GM12878 (cell line): ENCODE measurements at regions not wholly inside any gene's neighbourhood (a gene's known extent, or its start where the extent isn't known, plus 50 kb on each side); places are given as distances from the start of the nearest gene placed in this dataset.

Source experiments
- ATAC-seq: fragments of 200-7000 bp; cut with Tn5 transposase; 3 replicates; pipeline ENCODE4 v1.9.1; 2020; ENCODE audit warnings: mild to moderate bottlenecking, moderate library complexity
- BruUV-seq: library from RNA; stranded (reverse); fragments of 400-500 nt; replicated peaks from 2 replicates; lab custom pipeline; 2021; lab: Mats Ljungman, UMichigan
- CTCF ChIA-PET: fragments of 300-600 bp; sonication (Branson Sonifier 250); formaldehyde crosslinking; extraction: SDS; loops from one replicate; lab custom pipeline; 2021; ENCODE audit warnings: inconsistent platforms; lab: Yijun Ruan, JAX
- POLR2A ChIA-PET: fragments of 350-600 bp; formaldehyde crosslinking; extraction: SDS; loops from one replicate; lab custom pipeline; 2021; ENCODE audit warnings: inconsistent platforms; lab: Charles Lee
- RAD21 ChIA-PET: fragments of 300-600 bp; sonication (Branson Sonifier 250); formaldehyde crosslinking; loops from one replicate; lab custom pipeline; 2023; ENCODE audit warnings: antibody characterized with exemption; ENCODE audit not compliant: unreplicated experiment; lab: Charles Lee
- SMC1A ChIA-PET: fragments of 300-600 bp; sonication (Branson Sonifier 250); formaldehyde crosslinking; loops from one replicate; lab custom pipeline; 2023; ENCODE audit not compliant: unreplicated experiment, uncharacterized antibody; lab: Charles Lee
- DNase-seq: peaks from one replicate; pipeline ENCODE4 v3.0.0-alpha.2; 2011; ENCODE audit warnings: low read depth, low spot score
- FAIRE-seq: peaks from 3 replicates; lab custom pipeline; 2011; peaks lifted over from hg19 to GRCh38; lab: Jason Lieb, UNC
- H2AFZ ChIP-seq: 2 replicates; pipeline ENCODE4 v1.6.0; 2011; ENCODE audit warnings: low read depth, low read length, control low read depth; ENCODE audit not compliant: control insufficient read depth
- H3K27ac ChIP-seq: 2 replicates; pipeline ENCODE4 v1.5.1; 2011; ENCODE audit warnings: control low read depth; ENCODE audit not compliant: control insufficient read depth, insufficient read depth
- H3K27me3 ChIP-seq, 2 experiments: replicated peaks in 1 of 2; 2 replicates each; pipeline versions ENCODE4 v1.6.0 to v1.6.1; 2011; ENCODE audit warnings: low read length in 1 of 2; ENCODE audit not compliant: control insufficient read depth in 2 of 2, insufficient read depth in 2 of 2
- H3K36me3 ChIP-seq, 2 experiments: 2 replicates each; pipeline ENCODE4 v1.5.1; 2011; ENCODE audit warnings: low read length in 1 of 2; ENCODE audit not compliant: control insufficient read depth in 2 of 2, insufficient read depth in 2 of 2
- H3K4me1 ChIP-seq: 2 replicates; pipeline ENCODE4 v1.6.1; 2011; ENCODE audit warnings: mild to moderate bottlenecking, low read length, moderate library complexity, mixed read lengths; ENCODE audit not compliant: control insufficient read depth, insufficient read depth
- H3K4me2 ChIP-seq: 2 replicates; pipeline ENCODE4 v1.6.0; 2011; ENCODE audit warnings: control low read depth; ENCODE audit not compliant: control insufficient read depth, insufficient read depth
- H3K4me3 ChIP-seq: fragments of 200-600 bp; sonication (generic); 2 replicates; pipeline ENCODE4 v1.5.1; 2016
- H3K79me2 ChIP-seq: 2 replicates; pipeline ENCODE4 v1.6.0; 2011; ENCODE audit warnings: low read length; ENCODE audit not compliant: control insufficient read depth, insufficient read depth
- H3K9ac ChIP-seq: 2 replicates; pipeline ENCODE4 v1.8.0; 2011; ENCODE audit warnings: low read length, control low read depth, mixed read lengths; ENCODE audit not compliant: control insufficient read depth, insufficient read depth
- H3K9me3 ChIP-seq: replicated peaks from 3 replicates; pipeline ENCODE4 v1.5.1; 2011; ENCODE audit warnings: mild to moderate bottlenecking, low read length; ENCODE audit not compliant: control insufficient read depth, insufficient read depth
- H4K20me1 ChIP-seq: 2 replicates; pipeline ENCODE4 v1.6.0; 2011; ENCODE audit not compliant: control insufficient read depth, insufficient read depth
- GABPA ChIP-seq: IDR thresholded peaks from 2 replicates; pipeline ENCODE4 v1.6.1; 2014; ENCODE audit warnings: antibody characterized with exemption, low read depth, mild to moderate bottlenecking, inconsistent platforms
- HCFC1 ChIP-seq: fragments of 150-350 bp; IDR thresholded peaks from 2 replicates; pipeline ENCODE4 v1.6.1; 2014; ENCODE audit warnings: low read length
- KAT2A ChIP-seq: conservative IDR thresholded peaks from 2 replicates; pipeline ENCODE4 v1.6.1; 2011; ENCODE audit warnings: low read depth, low read length; ENCODE audit not compliant: control insufficient read depth
- MXI1 ChIP-seq: fragments of 150-350 bp; IDR thresholded peaks from 2 replicates; pipeline ENCODE4 v1.6.1; 2011; ENCODE audit warnings: low read depth, mild to moderate bottlenecking, inconsistent platforms, low read length, improper control_type of control experiment
- NFXL1 ChIP-seq: fragments of 450-650 bp; IDR thresholded peaks from 2 replicates; pipeline ENCODE4 v1.6.1; 2017; ENCODE audit warnings: antibody characterized with exemption, mild to moderate bottlenecking, borderline replicate concordance
- RAD51 ChIP-seq: fragments of 450-650 bp; IDR thresholded peaks from 2 replicates; pipeline ENCODE4 v1.6.1; 2016; ENCODE audit warnings: moderate library complexity, mild to moderate bottlenecking, inconsistent platforms
- SP1 ChIP-seq: IDR thresholded peaks from one replicate; pipeline ENCODE4 v1.6.1; 2011; ENCODE audit warnings: low read depth, low read length
- TARDBP ChIP-seq: IDR thresholded peaks from 2 replicates; pipeline ENCODE4 v1.6.1; 2016; ENCODE audit warnings: borderline replicate concordance
- WRNIP1 ChIP-seq: IDR thresholded peaks from 2 replicates; pipeline ENCODE4 v1.6.1; 2011; ENCODE audit warnings: low read depth, low read length, improper control_type of control experiment, borderline replicate concordance
- WGBS: methylation state at CpG from one replicate; pipeline ENCODE4 v1.1.6; 2016; ENCODE audit warnings: low lambda C conversion rate; ENCODE audit not compliant: insufficient replicate concordance, insufficient coverage; ENCODE audit errors: missing lambda C conversion rate; 5-methylcytosine and 5-hydroxymethylcytosine counted together
- in situ Hi-C: fragments of 300-500 bp; cut with MboI; formaldehyde crosslinking; loops from 9 replicates; pipeline ENCODE4 v1.14.3; 2018; ENCODE audit warnings: mixed read lengths
- intact Hi-C: fragments of 100-400 bp; cut with micrococcal nuclease; formaldehyde crosslinking; loops from one replicate; pipeline ENCODE4 v1.14.2; 2022; ENCODE audit not compliant: unreplicated experiment
- TF ChIP-seq, protein P1 (sequence below): IDR thresholded peaks from 2 replicates; pipeline ENCODE4 v1.6.1; 2012; ENCODE audit warnings: improper control_type of control experiment, low read depth, low read length; ENCODE audit not compliant: insufficient replicate concordance
- TF ChIP-seq, protein P2 (sequence below): fragments of 450-650 bp; IDR thresholded peaks from 2 replicates; pipeline ENCODE4 v1.6.1; 2017; ENCODE audit warnings: mild to moderate bottlenecking, moderate library complexity
- TF ChIP-seq, protein P3 (sequence below): fragments of 150-350 bp; IDR thresholded peaks from 2 replicates; pipeline ENCODE4 v1.6.1; 2014; ENCODE audit warnings: mild to moderate bottlenecking, low read depth, low read length
- TF ChIP-seq, protein P4 (sequence below): fragments of 450-650 bp; IDR thresholded peaks from 2 replicates; pipeline ENCODE4 v1.6.1; 2014; ENCODE audit warnings: mild to moderate bottlenecking

DNA sequence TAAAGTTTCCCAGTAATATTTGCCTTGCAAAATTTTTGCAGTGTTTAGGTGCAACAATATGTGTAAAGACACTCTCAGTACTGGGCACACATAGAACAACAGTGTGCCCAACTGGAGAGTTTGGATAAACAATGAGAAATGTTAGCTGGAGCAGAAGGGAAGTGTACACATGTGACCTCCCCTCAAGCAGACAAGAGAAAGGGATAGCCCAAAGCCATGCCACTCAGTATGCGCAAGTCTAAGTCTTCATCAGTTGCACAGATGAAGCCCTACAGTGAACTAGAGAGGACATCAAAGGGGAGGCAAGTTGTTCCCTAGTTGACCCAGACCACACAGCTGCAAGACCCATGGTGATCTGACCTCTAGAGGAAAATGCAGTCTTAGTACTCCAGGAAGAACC, 97.9 kb upstream of the CDH11 start:
- no peak overlapping the region for H3K4me3 ChIP-seq
- CTCF ChIA-PET: no interaction called here
- intact Hi-C loops (no loop called here), in situ Hi-C loops (no loop called here)
- RAD21 ChIA-PET: no interaction called here
- POLR2A ChIA-PET: no interaction called here
- H2AFZ ChIP-seq: no peak overlapping the region
- DNase-seq: no peak
- H3K79me2 ChIP-seq: no peaks in the 10 kb centered on the region
- no peak overlapping the region for H3K27ac ChIP-seq
- TF ChIP-seq SP1: no peak
- TF ChIP-seq MXI1: no peak
- TF ChIP-seq, protein P1, sequence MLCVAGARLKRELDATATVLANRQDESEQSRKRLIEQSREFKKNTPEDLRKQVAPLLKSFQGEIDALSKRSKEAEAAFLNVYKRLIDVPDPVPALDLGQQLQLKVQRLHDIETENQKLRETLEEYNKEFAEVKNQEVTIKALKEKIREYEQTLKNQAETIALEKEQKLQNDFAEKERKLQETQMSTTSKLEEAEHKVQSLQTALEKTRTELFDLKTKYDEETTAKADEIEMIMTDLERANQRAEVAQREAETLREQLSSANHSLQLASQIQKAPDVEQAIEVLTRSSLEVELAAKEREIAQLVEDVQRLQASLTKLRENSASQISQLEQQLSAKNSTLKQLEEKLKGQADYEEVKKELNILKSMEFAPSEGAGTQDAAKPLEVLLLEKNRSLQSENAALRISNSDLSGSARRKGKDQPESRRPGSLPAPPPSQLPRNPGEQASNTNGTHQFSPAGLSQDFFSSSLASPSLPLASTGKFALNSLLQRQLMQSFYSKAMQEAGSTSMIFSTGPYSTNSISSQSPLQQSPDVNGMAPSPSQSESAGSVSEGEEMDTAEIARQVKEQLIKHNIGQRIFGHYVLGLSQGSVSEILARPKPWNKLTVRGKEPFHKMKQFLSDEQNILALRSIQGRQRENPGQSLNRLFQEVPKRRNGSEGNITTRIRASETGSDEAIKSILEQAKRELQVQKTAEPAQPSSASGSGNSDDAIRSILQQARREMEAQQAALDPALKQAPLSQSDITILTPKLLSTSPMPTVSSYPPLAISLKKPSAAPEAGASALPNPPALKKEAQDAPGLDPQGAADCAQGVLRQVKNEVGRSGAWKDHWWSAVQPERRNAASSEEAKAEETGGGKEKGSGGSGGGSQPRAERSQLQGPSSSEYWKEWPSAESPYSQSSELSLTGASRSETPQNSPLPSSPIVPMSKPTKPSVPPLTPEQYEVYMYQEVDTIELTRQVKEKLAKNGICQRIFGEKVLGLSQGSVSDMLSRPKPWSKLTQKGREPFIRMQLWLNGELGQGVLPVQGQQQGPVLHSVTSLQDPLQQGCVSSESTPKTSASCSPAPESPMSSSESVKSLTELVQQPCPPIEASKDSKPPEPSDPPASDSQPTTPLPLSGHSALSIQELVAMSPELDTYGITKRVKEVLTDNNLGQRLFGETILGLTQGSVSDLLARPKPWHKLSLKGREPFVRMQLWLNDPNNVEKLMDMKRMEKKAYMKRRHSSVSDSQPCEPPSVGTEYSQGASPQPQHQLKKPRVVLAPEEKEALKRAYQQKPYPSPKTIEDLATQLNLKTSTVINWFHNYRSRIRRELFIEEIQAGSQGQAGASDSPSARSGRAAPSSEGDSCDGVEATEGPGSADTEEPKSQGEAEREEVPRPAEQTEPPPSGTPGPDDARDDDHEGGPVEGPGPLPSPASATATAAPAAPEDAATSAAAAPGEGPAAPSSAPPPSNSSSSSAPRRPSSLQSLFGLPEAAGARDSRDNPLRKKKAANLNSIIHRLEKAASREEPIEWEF: no peak
- TF ChIP-seq, protein P2, sequence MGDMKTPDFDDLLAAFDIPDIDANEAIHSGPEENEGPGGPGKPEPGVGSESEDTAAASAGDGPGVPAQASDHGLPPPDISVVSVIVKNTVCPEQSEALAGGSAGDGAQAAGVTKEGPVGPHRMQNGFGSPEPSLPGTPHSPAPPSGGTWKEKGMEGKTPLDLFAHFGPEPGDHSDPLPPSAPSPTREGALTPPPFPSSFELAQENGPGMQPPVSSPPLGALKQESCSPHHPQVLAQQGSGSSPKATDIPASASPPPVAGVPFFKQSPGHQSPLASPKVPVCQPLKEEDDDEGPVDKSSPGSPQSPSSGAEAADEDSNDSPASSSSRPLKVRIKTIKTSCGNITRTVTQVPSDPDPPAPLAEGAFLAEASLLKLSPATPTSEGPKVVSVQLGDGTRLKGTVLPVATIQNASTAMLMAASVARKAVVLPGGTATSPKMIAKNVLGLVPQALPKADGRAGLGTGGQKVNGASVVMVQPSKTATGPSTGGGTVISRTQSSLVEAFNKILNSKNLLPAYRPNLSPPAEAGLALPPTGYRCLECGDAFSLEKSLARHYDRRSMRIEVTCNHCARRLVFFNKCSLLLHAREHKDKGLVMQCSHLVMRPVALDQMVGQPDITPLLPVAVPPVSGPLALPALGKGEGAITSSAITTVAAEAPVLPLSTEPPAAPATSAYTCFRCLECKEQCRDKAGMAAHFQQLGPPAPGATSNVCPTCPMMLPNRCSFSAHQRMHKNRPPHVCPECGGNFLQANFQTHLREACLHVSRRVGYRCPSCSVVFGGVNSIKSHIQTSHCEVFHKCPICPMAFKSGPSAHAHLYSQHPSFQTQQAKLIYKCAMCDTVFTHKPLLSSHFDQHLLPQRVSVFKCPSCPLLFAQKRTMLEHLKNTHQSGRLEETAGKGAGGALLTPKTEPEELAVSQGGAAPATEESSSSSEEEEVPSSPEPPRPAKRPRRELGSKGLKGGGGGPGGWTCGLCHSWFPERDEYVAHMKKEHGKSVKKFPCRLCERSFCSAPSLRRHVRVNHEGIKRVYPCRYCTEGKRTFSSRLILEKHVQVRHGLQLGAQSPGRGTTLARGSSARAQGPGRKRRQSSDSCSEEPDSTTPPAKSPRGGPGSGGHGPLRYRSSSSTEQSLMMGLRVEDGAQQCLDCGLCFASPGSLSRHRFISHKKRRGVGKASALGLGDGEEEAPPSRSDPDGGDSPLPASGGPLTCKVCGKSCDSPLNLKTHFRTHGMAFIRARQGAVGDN: no peak
- TF ChIP-seq KAT2A: no peak
- TF ChIP-seq, protein P3, sequence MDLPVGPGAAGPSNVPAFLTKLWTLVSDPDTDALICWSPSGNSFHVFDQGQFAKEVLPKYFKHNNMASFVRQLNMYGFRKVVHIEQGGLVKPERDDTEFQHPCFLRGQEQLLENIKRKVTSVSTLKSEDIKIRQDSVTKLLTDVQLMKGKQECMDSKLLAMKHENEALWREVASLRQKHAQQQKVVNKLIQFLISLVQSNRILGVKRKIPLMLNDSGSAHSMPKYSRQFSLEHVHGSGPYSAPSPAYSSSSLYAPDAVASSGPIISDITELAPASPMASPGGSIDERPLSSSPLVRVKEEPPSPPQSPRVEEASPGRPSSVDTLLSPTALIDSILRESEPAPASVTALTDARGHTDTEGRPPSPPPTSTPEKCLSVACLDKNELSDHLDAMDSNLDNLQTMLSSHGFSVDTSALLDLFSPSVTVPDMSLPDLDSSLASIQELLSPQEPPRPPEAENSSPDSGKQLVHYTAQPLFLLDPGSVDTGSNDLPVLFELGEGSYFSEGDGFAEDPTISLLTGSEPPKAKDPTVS: no peak
- no peak for TF ChIP-seq RAD51
- no peak for TF ChIP-seq NFXL1
- TF ChIP-seq TARDBP: no peak
- TF ChIP-seq, protein P4, sequence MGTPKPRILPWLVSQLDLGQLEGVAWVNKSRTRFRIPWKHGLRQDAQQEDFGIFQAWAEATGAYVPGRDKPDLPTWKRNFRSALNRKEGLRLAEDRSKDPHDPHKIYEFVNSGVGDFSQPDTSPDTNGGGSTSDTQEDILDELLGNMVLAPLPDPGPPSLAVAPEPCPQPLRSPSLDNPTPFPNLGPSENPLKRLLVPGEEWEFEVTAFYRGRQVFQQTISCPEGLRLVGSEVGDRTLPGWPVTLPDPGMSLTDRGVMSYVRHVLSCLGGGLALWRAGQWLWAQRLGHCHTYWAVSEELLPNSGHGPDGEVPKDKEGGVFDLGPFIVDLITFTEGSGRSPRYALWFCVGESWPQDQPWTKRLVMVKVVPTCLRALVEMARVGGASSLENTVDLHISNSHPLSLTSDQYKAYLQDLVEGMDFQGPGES: no peak
- TF ChIP-seq HCFC1: no peak
- no peak for TF ChIP-seq WRNIP1
- no peak for TF ChIP-seq GABPA
- no peaks in the 10 kb centered on the region for H3K36me3 ChIP-seq
- SMC1A ChIA-PET: no interaction called here
- FAIRE-seq: no peak
- H3K4me2 ChIP-seq: no peak overlapping the region
- no TSS peak for BruUV-seq
- H3K9me3 ChIP-seq: no peaks in the 10 kb centered on the region
- H3K27me3 ChIP-seq: no peaks in the 10 kb centered on the region
- no peaks in the 10 kb centered on the region for H4K20me1 ChIP-seq
- H3K4me1 ChIP-seq: no peaks in the 10 kb centered on the region
- no peak for ATAC-seq
- 91% methylated on average over 1 of the region's 1 CpG for WGBS
- H3K9ac ChIP-seq: no peak overlapping the region
